HG02588 (cell line): ENCODE measurements at regions not wholly inside any gene's neighbourhood (a gene's known extent, or its start where the extent isn't known, plus 50 kb on each side); places are given as distances from the start of the nearest gene placed in this dataset.

Source experiments
- ATAC-seq: cut with Tn5 transposase; IDR thresholded peaks from one replicate; pipeline ENCODE4 v1.9.1; 2021; ENCODE audit warnings: mild to moderate bottlenecking, moderate library complexity; ENCODE audit not compliant: unreplicated experiment

DNA sequence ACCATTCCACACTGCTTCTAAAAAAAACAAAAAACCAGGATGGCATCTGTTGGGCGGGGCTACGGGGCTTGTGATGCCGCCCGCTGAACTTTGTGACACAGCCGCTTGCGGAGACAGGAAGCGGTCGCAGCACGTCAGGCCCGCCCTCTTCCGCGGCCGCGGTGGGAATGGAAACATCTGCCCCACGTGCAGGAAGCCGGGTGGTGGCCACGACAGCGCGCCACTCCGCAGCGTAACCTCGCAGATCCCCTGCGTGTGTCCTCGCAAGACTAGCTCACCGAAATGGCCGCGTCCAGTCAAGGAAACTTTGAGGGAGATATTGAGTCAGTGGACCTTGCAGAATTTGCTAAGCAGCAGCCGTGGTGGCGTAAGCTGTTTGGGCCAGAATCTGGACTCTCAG lies 168.5 kb downstream of the SUCLG1 start:
- ATAC-seq: no peak

DNA sequence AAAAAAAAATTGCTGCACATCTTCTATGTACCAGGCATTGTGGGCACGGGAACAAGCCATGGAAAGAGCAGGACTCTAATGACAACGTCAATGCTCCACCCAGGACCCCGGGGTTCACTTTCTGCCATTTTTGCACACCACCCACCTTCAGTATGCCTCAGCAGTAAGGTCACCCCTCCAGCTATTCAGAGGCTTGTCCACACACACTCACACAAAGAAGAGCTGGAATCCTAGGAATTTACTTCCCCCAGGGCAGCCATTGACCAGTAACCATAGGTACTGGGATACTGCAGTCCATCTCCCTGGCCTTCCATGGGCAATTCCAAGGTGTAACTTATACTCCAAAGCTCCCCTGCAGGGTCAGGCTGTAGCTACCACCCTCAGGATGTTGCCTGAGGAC lies 170.8 kb downstream of the SUCLG1 start:
- no peak for ATAC-seq

DNA sequence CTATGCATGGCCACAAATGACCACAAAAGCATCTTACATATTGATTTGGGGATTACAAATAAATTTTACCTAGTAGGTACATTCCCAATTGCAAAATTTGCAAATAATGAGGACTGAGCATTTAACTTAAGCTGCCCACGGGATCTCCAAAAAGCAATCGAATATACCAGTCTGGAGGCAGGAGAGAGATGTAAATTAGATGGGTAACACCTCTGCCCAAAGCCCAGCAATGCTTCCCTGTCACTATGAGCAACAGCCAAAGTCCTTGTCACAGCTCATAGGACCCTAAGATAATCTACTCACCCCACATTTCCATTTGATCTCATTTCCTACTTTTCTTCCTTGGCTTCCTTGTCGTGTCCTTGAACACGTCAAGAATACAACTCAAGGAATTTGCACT lies 172.2 kb downstream of the SUCLG1 start:
- no peak for ATAC-seq

DNA sequence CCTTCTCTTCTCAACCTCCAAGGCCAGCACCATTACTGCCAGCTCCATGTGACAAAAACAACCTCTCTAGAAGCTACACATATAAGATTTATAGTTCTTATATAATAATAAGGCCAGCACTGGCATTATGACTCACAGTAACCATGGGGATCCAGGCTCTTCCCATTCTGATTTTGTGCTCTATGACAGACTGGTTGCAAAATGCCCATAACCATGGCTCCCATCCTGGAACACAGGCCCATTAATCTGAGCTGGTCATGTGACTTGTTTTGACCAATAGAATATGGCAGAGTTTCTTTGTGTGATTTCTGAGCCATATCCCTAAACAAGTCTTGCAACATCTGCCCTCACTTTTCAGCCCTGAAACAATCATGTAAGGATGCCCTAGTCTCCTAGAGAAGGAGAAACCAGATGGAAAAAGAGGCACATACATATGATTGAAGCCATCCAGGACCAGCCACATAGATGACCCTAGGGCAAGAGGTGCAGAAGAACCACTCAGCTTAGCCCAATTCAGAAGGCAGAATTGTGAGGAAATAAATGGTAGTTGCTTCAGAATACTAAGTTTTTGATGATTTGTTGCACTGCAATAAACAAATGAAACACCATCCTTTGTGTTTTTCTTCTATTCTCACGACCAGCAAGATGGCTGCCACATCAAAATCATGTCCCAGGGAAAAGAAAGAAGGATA lies 173.9 kb downstream of the SUCLG1 start:
- no peak for ATAC-seq

DNA sequence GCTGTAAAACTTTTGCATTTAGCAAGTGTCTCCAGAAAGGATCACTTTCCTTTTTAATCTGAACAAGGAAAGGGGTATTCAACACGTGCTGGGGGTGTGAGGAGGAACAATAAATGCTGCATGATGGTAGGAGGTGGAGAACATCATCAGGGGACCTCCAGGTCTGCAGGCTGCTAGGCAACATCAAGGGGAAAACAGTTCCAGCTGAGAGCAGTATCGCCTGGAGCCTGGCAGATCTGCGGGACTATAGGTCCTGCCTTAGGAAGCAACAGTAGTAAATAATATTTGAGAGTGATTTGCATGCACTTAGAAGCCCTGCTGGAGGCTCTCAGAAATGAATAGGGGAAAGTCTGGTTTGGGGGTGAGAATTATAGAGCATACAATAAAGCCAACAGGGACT lies 175.6 kb downstream of the SUCLG1 start:
- no peak for ATAC-seq

DNA sequence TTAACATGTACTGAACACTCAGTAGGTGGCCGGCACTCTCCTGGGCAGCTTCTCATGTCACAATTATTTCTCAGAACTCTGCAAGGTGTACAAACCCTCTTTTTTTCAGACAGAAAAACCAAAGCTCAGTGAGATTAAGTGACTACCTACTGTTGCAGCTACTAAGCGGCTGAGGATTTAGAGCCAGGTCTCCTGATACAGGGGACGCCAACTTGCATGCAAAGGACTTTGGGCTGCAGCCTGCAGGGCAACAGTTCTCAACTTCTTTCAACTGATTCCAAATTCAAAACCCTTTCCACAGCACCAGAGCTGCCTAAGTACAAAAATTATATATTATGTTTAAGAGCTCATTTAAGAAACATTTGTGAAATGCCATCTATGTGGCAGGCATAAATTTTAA lies 177.6 kb downstream of the SUCLG1 start:
- ATAC-seq: no peak

DNA sequence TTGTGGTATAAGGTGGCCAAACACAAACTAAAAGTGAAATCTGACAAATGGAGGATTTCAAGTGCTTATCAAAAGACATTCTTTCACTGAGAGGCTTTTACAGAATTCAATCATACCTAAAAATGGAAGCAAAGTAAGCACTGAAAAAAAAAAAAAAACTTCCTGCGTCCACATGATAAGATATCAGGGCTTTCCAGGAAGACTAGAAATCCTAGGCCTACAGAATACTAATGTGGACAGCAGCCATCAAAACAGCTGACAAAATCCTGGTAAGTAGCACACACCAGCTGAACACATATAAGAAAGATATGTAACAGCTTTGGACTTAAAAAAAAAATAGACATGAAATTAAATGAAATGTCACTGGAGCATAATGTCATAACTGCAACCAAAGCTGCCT lies 178.2 kb downstream of the SUCLG1 start:
- no peak for ATAC-seq

DNA sequence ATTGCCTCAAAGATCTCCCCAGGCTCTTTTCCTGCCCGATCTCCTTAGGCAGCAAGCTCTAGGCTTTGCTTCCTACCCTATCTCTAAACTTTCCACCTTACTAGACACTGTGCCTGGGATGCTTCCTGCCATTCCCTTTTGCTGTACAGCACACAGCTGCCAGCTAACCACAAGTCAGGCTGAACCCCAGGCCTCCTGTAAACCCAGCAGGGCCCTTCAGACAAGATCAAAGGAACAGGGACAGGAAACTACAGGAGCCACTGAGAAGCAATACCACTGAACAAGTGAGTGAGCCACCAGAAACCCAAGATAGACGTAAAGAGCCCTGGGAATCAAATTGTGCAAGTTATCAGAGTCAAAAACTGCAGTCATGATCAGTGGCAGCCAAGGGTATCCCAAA lies 180.7 kb downstream of the SUCLG1 start:
- no peak for ATAC-seq

DNA sequence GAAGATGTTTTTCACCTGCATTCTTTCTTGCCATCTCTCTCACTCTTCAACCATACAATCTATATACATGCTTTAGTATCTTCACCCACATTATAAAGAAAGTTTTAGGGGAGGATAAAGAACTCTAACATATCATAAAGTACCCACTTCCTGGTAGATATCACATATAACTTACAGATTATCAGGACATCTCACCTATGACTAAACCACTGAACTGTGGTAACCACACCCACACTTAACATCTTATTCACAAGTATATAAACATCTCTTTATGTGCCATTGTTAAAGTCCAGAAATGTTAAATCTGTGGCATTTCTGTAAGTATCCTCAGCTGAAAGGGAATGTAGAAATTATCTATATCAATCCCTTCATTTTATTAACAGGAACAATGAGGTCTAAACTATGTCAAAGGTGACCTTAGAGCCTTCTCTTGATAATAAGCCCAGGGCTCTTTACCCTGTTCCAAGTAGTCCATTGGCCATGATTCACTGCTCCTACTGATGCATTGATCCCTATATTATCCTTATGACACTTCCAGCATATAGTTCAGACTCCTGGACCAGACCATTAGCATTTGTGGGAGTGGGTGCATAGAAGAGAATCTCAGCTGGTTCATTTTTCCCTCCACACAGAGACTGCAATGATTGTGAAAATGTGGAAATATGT lies 182.4 kb downstream of the SUCLG1 start:
- no peak for ATAC-seq

DNA sequence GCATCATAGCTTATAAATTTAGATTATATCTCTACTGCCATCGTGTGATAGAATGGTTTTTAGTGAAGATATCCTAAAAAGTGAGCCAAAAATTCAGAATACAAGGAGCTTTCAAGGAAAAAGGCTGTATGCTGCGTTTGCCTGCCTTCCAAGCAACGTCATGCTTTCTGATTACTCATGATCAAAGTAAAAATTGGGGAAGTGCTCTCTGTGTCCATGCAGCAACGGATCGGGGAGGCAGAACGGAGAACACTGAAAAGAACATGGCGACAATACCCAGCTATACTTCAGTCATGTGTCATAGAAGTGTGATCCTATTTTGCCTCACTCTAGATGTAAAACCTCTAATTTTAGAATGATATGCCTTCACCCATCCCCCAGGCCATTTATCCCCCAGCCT lies 185.7 kb downstream of the SUCLG1 start:
- ATAC-seq: no peak

DNA sequence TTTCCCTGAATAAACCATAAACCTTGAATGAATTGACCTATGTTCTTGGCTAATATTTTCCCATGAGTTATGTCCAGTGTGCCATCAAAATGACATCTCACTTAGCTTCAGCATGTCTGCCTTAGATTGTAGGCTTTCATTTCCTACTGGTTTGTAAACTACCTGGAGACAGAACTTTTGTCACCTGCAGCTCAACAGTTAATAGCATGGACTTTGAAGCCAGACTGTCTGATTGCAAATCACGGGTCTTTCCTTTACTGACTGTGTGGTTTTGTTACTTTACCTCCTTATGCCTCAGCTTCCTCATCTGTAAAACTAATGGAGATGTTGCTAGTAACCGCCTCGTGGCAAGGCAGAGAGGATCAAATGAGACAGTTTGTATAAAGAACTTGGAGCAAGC lies 187.1 kb downstream of the SUCLG1 start:
- no peak for ATAC-seq

DNA sequence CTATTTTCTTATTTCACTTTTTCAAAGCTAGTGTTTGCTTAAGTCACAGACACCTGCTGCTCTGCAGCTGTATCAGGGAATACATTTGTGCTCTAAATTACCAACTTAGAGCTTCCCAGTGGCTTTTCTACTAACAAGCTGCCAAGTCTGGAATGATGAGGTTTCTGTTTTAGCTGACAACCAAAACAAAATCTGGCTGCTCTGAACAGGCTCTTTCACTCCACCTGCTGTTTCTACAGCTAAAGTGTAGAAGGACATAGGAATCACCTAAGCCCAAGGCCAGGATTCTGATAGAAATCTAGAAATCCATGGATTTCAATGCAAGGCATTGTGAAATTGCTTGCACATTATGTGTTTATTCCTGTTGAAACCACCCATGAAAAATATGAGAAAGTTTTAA lies 201.2 kb downstream of the SUCLG1 start:
- ATAC-seq: no peak

DNA sequence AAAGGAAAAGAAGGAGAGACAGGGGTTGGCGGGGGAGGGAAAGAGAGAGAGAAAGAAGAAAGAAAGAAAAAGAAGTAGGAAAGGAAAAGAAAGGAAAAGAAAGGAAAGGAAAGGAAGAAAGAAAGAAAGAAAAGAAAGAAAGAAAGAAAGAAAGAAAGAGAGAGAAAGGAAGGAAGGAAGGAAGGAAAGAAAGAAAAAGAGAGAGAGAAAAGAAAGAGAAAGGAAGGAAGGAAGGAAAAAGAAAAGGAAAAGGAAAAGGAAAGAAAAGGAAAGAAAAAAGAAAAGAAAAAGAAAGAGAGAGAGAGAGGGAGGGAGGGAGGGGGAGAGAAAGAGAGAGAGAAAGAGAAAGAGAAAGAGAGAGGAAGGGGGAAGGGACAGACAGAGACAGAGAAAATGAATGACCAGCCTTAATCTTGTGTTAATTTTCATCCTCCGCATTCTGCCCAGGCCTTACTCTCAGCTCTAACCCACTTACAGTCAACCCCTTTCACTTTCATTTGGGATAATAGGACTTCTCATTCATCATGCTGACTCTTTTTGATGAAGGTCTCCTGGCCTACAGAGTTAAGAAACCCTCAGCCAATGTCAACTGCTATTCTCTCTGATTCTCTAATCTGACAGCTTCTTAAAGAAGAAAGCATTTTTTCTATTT lies 207.3 kb downstream of the SUCLG1 start:
- no peak for ATAC-seq

DNA sequence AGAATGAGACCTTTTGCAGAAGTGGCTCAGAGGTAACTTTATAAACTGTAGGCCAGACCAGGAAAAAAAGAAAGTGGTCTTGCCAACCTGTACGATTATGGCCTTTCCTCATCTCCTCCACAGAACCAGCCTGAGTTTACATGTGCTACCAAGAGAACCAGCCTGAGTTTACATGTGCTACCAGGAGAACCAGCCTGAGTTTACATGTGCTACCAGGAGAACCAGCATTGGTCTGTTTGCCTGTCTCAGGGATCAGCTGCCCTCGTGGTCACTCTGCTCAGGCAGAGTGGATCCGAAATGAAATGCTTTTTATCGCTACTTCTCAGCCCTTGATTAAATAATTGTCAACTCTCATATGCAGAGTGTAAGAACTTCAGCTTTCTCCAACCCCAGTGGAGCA lies 209.9 kb downstream of the SUCLG1 start:
- ATAC-seq: no peak

DNA sequence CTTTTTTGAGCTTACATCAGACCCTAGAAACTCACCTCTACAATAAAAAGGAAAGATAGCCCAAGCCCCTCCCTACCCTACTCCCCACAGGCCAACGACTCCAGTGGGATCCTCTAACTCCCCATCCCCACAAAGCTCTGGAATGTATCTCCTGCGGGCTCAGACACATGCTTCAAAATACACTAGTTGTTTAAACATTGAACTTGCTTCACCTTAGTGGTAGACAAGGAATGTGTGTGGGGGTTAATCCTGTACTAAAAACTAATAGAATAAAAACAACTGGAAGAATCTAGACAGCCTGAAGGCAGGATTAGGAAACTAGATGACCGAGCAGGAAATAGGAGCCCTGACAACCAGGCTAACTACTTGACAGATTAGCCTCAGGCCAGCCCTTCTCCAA lies 211.5 kb downstream of the SUCLG1 start:
- ATAC-seq: no peak

DNA sequence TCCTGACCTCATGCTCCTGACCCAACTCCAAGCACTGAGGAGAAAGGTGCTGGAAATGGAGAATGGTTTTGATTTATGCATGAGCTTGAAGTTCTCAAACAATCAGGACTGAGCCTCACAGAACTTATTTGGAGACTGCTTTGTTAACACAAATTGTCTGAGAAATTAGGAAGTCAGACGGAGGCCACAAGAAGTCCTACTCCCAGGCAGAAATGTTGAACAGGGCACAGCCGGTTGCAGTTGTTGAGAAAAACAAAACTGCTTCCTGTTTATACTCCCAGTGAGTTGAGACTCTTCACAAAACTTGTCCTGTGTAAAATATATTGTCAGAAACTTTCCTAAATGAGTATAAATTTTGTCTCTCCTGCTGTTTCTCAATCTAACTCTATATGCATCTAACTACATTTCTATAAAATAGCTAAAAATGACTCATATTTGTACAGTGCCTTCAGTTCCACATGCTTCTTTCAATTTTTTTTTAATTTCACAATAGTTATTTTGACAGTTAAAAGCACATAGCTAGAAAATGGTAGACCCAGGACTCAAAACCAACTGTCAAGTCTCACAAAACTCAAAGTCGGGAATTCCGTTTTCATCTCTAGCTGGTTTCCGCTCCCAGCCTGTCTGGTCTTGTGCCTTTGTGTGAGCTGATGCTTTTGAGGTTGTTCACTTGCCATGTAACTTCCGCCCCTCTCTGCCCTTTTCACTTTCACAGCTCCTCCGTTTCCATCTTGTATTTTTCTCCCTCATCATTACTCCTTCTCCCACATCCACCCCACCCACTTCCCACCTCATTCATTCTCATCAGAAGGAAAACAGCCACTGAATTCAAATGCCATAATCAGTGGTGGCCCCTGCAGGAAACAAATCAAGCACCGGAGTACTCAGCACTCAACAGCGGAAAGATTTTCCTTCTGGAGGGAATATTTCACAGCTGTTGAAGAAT lies 215.0 kb downstream of the SUCLG1 start:
- ATAC-seq: no peak

DNA sequence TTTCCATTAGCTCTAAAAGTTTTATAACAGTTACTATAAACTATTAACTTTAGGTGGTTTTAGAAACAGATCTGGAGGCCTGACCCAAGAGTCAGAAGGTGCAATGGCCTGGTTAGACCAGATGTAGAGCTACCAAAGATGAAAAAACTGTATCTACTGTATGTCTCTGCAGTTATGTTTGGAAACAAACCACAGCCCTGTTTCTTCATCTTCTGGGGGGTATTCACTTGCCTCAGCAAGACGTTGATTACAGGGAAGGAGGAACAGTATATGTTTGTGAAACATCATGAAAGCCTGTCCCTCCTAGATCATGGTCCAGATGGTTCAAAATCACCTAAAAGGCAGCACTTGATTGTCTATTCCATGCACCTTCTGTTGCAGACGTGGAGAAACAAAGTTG lies 220.2 kb downstream of the SUCLG1 start:
- no peak for ATAC-seq

DNA sequence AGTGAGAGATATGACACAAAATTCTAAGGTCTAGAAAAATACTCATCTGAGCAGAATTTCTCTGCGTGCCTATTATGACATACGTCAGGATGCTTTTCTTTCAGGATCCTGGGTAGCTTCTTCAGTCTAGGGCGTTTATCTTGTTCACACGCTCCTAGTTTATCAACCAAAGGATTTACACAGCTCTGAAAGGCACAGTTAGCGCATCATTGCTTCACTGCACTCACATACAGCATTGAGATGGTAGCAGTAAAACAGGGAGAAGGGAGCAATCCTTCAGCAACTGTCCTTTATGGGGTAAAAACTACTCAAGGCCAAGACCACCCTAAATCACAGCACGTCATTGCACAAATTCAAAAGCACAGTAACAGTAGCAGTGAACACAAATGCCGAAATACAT lies 222.8 kb downstream of the SUCLG1 start:
- no peak for ATAC-seq

DNA sequence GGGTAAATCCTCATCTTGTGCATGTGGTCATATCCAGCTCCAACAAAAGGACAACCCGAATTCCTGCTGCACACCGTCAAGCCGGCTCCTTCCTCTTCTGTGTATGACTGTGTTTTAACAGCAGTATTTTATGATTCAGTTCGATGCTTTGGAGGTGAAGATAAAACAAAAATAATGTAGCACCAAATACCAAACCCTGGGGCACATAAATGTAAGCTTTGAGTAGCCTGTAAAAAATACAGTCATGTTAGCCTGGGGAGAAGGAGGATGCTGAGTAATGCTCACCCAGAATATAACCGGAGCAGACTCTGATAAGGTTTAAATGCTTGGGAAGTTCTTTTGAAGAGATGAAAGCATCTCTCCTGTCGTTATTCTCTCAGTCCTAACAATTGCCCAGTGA lies 225.0 kb downstream of the SUCLG1 start:
- ATAC-seq: no peak

DNA sequence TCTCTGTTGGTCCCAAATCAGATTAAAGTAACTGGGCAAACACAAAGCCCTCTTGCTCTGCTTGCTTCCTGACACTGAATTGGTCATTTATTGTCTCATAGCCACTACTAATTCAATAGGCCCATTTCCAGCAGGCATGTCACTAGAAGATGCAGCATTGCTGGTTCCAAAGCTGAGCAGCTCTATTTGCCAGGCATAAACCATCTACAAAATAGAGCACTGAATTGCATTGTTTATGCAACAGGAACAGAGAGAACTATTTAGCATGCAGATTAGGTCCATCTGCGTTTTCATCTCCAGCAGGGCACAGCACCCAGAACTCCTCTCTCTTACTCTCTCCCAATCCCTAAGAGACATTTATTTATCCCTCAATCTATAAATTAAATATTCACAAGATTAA lies 227.6 kb downstream of the SUCLG1 start:
- ATAC-seq: no peak

DNA sequence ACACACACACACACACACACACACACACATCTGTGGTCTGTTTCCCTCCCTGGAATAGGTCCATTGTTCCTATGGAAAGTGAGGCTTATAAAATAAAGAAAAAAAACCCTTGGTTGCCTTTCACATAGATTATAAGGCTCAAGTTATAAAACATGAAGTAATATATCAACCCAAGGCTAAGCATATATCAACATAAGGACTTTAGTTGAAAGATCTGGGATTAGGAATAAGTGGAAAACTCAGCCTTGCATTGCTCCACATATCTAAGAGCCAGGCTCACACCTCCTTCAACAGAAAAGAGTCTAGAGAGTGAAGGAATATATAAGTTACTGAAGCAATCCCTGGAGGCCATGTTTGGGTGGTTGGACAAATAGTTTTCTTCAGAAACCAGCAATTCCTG lies 235.0 kb downstream of the SUCLG1 start:
- no peak for ATAC-seq
